ENCODE measurements at regions not wholly inside any gene's neighbourhood (a gene's known extent, or its start where the extent isn't known, plus 50 kb on each side); places are given as distances from the start of the nearest gene placed in this dataset.

DNA sequence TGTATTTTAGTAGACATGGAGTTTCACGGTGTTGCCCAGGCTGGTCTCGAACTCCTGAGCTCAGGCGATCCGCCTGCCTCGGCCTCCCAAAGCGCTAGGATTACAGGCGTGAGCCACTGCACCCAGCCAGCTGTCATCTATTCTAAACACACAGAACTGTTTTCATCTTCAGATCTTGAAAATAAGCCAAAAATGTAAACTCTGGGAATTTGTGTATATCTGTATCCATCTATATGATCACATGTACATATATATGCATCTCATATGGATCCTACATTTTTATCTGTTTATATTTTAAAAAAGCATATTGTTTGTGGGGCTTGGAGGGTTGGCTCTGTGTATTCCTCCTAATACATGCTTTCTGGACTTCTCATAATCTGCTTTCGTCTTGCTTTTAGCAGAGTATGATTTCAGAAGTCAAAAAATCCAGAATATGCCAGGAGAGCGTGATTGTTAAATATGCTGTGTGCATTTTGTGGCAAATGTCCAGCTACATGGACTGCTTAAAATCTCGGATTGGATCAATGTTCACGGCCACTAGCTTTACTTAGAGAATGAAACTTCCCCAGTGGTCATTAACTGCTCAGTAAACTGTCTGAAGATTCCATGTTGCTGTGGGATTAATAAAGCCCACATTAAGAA, 274.4 kb upstream of the IRX1 start:
- DNase-seq (ENCODE audit: low read depth in 2 of 2), result no peak

DNA sequence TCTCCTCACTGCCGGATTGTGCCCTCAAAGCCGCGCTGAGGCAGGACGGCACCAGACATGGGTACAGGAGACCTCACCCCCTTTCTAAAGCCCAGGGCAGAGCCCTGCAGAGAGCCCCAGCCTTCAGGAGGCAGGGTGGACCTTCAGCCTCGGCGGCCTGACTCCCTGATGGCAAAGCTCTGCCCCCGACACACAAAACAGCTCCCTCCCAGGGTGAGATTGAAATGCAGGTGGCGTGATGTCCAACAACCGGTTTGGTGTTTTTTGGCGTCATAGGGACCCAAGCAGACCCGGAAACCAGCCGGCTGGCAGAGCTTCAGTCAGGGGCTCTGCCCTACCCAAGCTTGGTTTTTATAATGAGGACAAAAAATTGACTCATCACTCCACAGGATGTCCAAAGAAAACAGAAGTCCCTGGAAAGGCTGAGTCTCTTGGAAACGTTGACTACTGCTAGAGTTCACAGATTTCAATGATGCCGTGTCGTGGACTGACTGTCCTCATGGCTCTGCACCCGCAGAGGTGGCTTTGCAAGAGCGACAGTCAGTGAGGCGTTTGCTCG, 275.2 kb upstream of the IRX1 start:
- DNase-seq (ENCODE audit: low read depth in 2 of 2), result no peak

DNA sequence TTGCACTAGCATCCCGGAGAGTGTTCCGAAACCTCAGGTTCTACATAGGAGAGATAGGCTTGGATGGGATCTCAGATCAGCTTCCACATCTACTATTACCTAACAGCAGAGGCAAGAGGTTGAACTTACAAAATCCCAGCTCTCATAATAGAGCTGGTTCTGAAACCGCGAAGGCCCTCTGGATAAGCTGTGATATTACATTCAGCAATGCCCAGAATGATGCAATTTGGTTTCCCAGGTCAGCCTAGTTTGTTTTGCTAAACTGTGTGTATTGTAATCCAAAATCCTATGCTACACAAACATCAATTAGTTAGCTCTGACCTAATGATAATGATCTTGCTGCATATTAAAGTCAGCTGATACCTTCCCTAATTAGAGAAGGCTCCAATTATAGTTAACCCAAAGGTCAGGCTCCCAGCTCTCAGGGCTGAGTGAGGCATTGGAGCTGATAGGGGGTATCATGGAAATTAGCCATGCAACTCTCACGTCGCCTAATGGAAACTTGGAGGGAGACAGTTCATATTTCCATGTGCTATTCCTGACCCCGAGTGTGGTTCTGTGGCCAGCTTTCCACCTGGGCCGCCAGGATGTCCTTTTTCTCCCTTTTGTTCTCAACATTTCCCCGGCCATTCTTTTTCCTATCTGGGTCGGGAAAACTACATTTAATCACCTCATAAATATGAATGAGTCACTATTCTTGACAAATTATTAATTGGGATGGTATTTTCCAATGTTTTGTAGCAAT, 278.4 kb upstream of the IRX1 start:
- DNase-seq (ENCODE audit: low read depth in 2 of 2), result no peak

DNA sequence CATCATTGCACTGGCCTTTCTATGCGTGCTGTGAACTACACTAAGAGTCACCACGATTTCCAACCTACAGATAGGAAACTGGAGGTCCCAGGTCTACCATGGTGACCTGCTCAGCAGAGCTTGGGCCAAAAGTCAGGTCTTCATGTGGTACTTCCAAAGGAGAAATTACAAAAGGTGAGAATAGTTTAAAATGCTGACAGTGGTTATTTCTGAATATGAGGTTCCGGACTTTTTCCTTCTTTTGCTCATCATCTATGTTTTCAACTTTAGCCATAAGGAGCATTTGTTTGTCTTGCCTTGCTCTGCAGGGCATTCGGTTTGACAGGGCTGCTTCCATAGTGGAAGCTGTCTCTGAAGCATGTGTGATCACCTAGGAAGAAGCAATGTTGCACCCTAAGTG, 282.1 kb upstream of the IRX1 start:
- DNase-seq (ENCODE audit: low read depth in 2 of 2), result no peak

DNA sequence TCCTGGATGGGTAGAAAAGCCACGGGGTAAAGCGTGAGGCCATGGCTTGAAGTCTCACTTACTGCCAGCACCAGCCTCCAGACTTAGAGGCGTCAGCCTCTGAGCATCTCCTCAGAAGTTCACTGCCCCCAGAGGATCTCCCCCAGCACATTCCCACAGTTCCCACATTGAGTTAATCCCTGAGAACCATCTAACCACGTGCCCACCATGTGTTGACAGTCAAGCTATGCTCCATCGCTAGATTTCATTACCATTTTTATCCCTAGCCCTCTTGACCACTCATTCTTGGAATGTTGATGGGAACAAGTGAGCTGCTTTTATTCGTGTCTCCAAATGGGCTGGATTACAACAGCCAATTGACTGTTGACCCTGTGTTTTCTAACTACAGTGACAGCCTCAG, 283.3 kb upstream of the IRX1 start:
- no peak for DNase-seq (ENCODE audit: low read depth in 2 of 2)

DNA sequence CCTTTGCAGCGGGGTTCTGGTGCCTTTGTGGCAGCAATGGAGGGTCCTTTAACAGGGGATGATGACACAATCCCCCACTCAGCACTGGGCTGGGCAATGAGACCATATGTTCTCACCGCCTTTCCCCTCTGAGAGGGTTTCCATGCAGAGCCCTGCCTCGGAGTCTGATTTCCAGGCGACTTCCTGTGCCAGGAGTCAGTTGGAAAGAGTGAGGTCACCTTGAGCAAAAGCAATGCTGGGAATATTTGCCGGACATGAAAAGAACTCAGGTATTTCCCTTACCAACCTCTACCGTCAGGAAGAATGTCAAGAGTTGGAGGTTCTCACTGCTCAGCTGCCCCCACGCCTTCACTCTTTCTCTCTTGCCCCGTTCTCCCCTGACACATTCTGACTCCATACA, 284.2 kb upstream of the IRX1 start:
- DNase-seq (ENCODE audit: low read depth in 2 of 2), result no peak

DNA sequence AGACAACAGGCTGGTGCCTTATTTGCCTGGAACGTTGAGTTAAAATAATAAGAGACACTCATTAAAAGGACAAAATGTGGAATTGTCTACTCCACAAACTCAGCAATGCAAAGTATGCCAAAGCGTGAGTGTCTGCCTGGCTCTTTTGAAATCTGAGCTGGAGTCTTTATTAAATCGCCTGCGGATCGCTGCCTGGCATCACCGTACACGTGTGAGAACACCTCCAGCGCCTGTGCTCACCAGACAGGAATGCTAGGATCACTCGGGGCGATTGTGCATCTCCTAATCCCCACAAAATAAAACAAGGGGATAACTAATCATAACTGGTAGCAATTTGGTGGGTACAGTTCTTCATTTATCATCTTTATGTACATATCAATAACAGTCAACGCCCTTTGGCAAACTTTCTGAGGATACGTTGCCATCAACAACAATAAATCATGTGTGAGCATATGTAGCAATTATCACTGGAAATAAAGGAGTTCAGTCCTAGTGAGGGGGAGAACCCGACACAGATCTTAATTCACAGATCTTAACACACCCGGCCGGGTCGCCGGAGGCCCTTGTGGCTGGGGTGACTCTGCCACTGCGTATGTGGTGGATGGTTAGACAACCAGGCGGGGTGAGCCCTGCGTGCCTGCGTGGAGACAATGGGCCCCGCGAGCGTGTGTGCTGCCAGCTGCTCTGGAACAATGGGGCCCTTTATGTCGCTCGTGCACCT, 284.9 kb upstream of the IRX1 start:
- DNase-seq (ENCODE audit: low read depth in 2 of 2), result peak; percentile 72 to 75

DNA sequence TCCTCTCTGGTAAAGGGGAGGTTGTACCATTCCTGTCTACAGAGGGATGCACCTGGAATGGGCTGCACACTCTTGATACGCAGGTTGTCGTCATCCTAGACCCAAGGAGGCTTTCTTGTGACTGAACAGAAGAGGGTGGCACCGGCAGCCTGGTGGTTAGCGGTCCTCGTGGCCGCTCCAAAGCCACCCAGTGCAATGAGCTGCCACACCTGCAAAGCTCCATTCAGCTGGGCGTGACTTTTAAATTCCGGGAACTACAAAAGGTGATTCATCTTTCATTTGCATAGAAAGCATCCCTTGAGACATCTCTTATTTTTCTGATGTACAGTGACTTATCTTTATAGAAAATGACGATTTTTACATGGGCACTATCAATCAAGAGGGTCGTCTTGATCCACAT, 286.1 kb upstream of the IRX1 start:
- DNase-seq (ENCODE audit: low read depth in 2 of 2), result no peak

DNA sequence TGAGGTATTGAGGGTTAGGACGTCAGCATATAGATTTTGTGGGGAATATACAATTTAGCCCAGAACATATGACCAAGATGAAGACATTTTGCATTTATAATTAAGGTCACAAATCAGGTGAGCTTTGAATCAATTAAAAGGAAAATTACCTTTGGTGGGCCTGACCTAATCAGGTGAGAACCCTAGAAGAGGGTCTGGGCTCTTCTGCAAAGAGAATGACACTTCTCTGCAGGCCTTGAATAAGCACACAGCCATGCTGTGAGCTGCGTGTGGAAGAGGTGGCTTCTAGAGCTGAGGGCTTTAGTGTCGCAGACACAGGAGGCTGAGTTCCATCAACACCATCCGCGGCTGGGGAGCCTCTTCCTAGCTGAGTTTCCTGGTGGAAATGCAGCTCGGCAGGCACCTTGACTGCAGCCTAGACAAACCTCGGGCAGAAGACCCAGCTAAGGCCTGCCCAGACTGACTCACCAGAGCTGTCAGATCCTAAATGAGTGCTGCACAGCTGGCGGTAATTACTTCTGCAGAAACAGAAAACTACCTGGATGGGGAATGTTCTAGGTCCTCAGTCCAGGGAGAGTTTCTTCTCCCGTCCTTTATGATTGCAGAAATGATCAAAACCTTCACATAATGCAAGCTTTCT, 287.5 kb upstream of the IRX1 start:
- no peak for DNase-seq (ENCODE audit: low read depth in 2 of 2)

DNA sequence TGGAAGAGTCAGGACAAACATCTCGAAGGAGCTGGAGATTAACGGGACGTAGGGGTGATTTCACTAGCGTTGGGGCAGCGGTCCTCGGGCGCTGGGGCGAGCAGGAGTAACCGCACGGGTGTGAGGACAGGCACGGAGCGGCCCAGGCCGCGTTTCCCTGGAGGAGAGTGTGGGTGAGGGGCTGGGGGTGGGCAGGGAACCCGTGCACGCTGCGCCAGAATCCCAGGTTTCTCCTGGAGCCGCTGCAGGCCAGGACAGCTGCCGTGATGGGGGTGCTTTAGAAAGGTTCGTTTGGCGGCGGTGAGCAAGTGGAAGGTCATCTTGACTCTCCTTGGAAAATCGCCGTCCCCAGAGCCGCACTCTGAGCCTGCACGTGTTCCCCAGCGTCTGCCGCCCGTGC, 290.2 kb upstream of the IRX1 start:
- no peak for DNase-seq (ENCODE audit: low read depth in 2 of 2)

DNA sequence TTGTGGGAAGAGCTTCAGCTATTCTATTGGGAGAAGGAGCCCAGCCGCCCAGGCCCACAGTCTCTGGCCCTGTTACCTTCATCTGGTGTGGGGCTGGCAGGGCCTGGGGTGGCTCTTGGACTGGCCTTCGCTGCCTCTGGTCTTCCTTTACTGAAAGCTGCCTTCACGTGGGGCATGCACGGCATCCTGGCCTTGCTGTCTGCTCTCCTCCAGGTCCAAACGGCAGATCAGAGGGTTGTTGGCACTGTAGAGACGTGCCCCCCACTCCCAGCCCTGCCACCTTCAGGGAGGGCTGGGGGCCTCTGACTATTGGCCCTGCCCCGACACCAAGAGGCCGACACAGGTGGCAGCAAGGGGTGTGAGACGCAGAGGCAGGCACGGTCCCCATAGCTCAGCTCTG, 291.3 kb upstream of the IRX1 start:
- no peak for DNase-seq (ENCODE audit: low read depth in 2 of 2)

DNA sequence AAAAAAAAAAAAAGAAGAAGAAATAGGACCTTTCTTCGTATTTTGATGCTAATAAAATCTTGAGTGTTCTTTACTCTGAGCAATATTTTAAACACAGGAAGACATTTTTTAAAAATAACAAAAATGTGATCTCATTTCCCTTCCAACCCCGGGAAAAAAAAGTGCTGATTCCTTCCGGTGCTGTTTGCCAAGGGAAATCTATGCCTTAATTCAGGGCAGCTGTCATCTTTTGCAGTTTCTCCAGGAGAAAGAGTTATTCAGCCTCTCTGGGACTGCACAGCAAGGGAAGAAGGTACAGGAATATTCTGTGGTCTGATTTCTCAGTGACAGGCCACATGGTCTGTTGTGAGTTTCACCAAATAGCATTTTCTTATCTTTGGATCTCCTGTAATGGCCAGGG, 291.9 kb upstream of the IRX1 start:
- DNase-seq (ENCODE audit: low read depth in 2 of 2), result peak; percentile 59 to 63

DNA sequence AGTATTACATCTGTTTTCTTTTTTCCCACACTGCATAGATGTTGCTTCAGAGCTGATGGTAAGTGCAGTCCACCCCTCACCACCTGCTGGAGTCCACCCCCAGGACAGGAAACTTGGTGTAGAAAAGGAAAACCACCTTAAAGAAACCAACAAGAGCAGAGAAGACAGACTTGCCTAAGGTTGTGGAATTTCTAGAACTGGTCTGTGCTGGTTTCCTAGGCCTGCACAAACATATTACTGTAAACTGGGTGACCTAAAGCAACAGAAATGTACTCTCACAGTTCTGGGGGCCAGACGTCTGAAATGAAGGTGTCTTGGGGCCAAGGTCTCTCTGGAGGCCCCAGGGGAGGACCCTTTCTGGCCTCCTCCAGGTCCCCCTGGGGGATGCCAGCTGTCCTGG, 293.4 kb upstream of the IRX1 start:
- no peak for DNase-seq (ENCODE audit: low read depth in 2 of 2)

DNA sequence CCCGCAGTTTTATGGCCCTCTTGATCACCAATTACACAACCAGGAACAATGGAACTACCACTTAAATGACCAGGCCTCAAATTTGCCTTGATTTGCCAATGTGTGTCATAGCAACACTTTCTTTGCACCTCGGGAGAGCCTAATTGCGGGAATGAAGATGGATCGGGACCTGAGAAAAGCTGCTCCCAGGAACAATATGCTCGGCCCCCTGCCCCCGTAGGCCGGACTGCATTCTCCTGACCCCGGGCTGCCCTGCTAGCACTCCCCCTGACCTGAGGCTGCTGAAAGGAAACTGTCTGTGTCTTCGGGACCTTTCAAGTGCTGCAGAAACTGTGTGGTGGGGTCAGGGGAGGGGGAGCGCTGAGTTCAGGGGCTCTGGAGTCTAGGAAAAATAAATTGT, 294.3 kb upstream of the IRX1 start:
- no peak for DNase-seq (ENCODE audit: low read depth in 2 of 2)

DNA sequence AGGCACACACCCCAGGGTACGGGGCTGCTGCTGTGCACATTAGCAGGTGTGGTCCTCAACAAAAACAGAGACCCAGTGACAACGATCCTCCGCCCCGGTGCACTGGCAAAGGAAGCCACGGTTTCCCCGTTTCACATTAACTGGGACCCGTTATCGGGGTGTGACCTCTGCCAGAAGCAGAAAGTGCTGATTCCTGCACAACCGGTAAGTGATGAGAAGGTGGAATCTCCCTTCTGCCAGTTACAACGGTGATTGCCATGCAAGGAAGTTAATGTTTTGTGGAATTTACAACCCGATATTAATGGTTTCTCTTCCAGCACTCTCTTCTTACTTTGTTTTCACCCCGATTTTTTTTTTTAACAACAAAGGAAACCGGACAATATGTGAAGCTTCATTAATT, 294.9 kb upstream of the IRX1 start:
- no peak for DNase-seq (ENCODE audit: low read depth in 2 of 2)

DNA sequence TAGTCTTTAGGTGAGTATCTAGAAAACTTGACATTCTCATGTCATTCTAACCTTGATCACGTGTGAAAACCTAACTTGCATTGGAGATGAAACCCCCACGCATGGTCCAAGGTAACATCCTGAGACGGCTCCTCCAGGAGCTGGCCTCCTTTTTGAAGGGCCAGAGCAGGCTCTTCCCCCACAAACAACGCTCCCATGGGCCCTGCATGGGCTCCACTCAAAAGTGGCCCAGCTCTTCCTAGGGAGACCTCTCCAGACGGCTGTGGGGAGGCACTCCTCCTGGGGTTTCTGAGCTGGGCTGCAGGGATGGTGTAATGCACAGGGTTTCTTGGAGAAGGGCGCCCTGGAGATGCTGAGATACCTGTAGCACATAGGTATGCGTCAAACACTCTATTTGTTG, 296.2 kb upstream of the IRX1 start:
- DNase-seq (ENCODE audit: low read depth in 2 of 2), result no peak

DNA sequence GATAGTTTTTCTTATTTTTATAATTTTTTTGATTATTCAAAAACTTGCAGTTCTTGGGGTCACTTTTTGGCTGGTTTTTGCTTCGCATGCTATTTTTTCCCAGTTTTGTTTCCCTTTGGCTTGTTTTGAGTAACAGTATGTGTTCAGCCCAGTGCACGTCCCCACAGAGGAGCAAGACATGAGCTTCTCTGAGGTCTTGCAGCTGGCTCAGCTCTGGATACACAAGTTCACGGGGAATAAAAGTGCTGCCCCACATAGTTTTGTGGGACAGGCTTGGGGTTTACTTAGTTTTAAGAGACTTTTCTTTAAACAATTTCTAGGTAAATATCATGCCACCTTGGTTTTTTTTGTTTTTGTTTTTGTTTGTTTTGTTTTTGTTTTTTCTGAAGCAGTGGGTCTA, 297.8 kb upstream of the IRX1 start:
- DNase-seq (ENCODE audit: low read depth in 2 of 2), result no peak

DNA sequence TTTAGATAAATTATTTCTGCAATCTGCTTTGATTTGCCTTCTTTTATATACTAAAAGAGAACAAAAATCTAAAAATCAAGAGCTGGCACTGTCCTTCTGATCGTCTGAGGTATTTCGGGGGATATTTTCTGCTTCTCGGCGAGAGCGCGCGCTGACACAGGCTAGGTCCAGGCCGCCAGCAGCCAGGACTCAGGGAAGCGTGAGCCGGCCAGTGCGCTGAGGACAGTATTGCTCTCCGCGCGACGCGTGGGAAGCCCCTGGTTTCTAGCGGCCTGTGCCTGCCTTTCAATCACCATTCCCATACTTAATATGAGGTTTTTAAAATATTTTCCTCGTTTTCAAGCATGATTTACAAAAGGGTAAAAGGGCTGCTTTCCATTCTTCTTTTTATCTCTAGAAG, 307.3 kb upstream of the IRX1 start:
- DNase-seq (ENCODE audit: low read depth in 2 of 2), result no peak

DNA sequence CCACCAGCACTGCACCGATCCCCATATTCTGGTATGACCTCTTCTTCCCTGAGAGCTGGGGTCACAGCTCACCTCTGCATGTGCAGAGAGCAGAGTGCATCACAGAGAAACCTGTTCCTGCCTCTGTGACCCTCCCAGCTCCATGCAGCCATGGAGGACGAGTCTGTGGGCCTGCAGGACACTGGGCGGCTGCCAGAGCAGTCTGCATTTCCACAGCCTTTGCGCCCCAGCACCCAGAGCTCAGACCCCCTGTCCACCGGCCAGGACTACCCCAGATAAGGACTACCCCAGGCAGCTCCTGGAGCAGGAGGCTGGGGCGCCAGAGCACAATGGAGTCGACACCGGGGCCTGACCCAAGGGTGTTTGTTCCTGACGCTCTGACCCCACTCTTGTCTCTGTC, 308.1 kb upstream of the IRX1 start:
- no peak for DNase-seq (ENCODE audit: low read depth in 2 of 2)

DNA sequence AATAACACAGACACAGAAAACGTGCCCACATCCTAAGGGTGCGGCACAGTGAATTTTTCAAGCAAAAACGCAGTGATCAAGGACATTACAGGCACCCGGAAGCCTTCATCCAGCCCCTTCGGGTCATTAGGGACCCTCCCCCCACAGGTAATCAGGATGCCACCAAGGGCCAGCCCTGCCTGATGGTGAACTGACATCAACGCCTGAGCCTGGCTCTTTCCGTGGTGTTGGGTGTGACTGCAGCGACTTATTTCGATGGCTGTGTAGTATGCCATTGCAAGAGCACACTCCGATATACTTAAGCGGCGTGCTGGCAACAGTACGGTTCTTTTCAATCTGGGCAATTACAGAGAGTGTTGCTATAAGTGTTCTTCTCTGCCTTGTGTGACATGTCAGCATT, 310.0 kb upstream of the IRX1 start:
- no peak for DNase-seq (ENCODE audit: low read depth in 2 of 2)

DNA sequence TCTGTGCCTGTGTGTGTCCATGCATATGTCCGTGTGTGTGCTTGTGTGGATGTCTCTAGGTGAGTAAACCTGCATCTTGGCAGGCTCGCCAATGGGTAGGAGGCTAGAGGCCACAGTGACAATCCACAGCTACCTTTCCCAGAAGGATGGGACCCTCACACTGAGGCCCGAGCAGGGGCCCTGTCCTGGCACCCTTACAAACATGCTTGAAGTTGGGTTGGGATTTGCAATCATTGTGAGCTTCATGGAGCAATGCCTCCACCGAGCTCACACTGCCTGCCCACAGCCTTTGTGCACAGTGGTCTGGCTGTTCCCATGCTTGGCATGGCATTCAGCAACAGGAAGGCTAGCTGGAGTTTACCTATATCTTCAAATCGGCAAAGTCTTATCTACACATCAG, 311.1 kb upstream of the IRX1 start:
- DNase-seq (ENCODE audit: low read depth in 2 of 2), result no peak

DNA sequence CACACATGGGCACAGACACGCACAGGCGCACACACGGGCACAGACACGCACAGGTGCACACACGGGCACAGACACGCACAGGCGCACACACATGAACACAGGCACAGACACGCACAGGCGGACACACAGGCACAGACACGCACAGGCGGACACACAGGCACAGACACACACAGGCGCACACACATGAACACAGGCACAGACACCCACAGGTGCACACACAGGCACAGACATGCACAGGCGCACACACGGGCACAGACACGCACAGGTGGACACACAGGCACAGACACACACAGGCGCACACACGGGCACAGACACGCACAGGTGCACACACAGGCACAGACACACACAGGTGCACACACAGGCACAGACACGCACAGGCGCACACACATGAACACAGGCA, 312.8 kb upstream of the IRX1 start:
- no peak for DNase-seq (ENCODE audit: low read depth in 2 of 2)
